ENCODE measurements at regions not wholly inside any gene's neighbourhood (a gene's known extent, or its start where the extent isn't known, plus 50 kb on each side); places are given as distances from the start of the nearest gene placed in this dataset.

GRCh38 chr3:177578488-177578887 lies 381.2 kb upstream of the TBL1XR1 start:
- no peak for DNase-seq

- no peak for DNase-seq
These were observed 382.1 kb upstream of the TBL1XR1 start for GRCh38 chr3:177579419-177579818.

GRCh38 chr3:177580437-177580836 lies 383.2 kb upstream of the TBL1XR1 start:
- DNase-seq = no peak

GRCh38 chr3:177585271-177585670 lies 388.0 kb upstream of the TBL1XR1 start:
- DNase-seq = no peak

- DNase-seq = no peak
These were observed 391.9 kb upstream of the TBL1XR1 start for GRCh38 chr3:177589041-177589650.

GRCh38 chr3:177589911-177590381 lies 392.7 kb upstream of the TBL1XR1 start:
- peak; percentile 70 for DNase-seq

- no peak for DNase-seq
These were observed 393.5 kb upstream of the TBL1XR1 start for GRCh38 chr3:177590826-177591225.

GRCh38 chr3:177591379-177591778 lies 394.1 kb upstream of the TBL1XR1 start:
- peak; percentile 21 for DNase-seq

- no peak for DNase-seq
These were observed 396.8 kb upstream of the TBL1XR1 start for GRCh38 chr3:177594096-177594495.

GRCh38 chr3:177595530-177596188 lies 398.4 kb upstream of the TBL1XR1 start:
- DNase-seq = no peak

- DNase-seq = no peak
These were observed 399.1 kb upstream of the TBL1XR1 start for GRCh38 chr3:177596248-177596815.

- DNase-seq = peak; percentile 67
These were observed 399.6 kb upstream of the TBL1XR1 start for GRCh38 chr3:177596816-177597271.

GRCh38 chr3:177597311-177598096 lies 400.2 kb upstream of the TBL1XR1 start:
- peak; percentile 83 for DNase-seq

GRCh38 chr3:177598097-177598833 lies 401.0 kb upstream of the TBL1XR1 start:
- no peak for DNase-seq

GRCh38 chr3:177599326-177599725 lies 402.0 kb upstream of the TBL1XR1 start:
- no peak for DNase-seq

- no peak for DNase-seq
These were observed 402.6 kb upstream of the TBL1XR1 start for GRCh38 chr3:177599837-177600236.

- no peak for DNase-seq
These were observed 403.1 kb upstream of the TBL1XR1 start for GRCh38 chr3:177600411-177600810.

GRCh38 chr3:177601152-177601551 lies 403.9 kb upstream of the TBL1XR1 start:
- DNase-seq = no peak

- DNase-seq = no peak
These were observed 405.4 kb upstream of the TBL1XR1 start for GRCh38 chr3:177602601-177603147.

- DNase-seq = no peak
These were observed 405.9 kb upstream of the TBL1XR1 start for GRCh38 chr3:177603148-177603603.

- DNase-seq = no peak
These were observed 406.9 kb upstream of the TBL1XR1 start for GRCh38 chr3:177604181-177604580.

GRCh38 chr3:177606891-177607290 lies 409.6 kb upstream of the TBL1XR1 start:
- peak; percentile 67 for DNase-seq
